Lower leg skin (tissue), 3 donors: ENCODE measurements at regions not wholly inside any gene's neighbourhood (a gene's known extent, or its start where the extent isn't known, plus 50 kb on each side); places are given as distances from the start of the nearest gene placed in this dataset.

Experiments used
- POLR2A ChIP-seq, 2 donors: fragments of 450-650 bp; IDR thresholded peaks; one replicate each; pipeline ENCODE4 v1.6.1; 2016 to 2017; ENCODE audit warnings: antibody characterized with exemption in 2 of 2, mild to moderate bottlenecking in 1 of 2, moderate library complexity in 1 of 2
- TF ChIP-seq, protein P1 (sequence below), 3 donors: fragments of 450-650 bp; IDR thresholded peaks; one replicate each; pipeline ENCODE4 v1.5.1; 2016; ENCODE audit warnings: antibody characterized with exemption in 3 of 3, mild to moderate bottlenecking in 3 of 3, moderate library complexity in 2 of 3

DNA sequence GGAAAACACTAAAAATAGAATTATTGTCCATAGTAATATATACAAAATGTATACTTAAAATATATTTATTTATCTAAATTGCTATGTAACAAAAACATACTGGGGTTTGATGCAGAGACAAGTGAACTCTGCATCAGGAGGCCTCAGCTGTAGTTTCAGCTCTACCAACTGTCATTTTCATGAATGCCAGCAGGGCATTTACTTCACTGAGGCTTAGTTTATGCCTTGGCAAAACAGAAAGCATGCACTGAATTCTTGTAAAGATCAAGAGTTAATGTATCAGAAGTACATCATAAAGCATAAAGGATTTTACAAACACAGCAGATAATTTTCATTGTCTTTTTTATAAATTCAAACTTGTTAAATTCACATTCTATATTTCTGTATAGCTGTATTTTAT lies 577.0 kb downstream of the C4orf33 start:
- TF ChIP-seq, protein P1, sequence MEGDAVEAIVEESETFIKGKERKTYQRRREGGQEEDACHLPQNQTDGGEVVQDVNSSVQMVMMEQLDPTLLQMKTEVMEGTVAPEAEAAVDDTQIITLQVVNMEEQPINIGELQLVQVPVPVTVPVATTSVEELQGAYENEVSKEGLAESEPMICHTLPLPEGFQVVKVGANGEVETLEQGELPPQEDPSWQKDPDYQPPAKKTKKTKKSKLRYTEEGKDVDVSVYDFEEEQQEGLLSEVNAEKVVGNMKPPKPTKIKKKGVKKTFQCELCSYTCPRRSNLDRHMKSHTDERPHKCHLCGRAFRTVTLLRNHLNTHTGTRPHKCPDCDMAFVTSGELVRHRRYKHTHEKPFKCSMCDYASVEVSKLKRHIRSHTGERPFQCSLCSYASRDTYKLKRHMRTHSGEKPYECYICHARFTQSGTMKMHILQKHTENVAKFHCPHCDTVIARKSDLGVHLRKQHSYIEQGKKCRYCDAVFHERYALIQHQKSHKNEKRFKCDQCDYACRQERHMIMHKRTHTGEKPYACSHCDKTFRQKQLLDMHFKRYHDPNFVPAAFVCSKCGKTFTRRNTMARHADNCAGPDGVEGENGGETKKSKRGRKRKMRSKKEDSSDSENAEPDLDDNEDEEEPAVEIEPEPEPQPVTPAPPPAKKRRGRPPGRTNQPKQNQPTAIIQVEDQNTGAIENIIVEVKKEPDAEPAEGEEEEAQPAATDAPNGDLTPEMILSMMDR (IDR thresholded peaks at IDR 0.05) = no peak
- TF ChIP-seq POLR2A (IDR thresholded peaks at IDR 0.05) = no peak
